CD4-positive, CD25-positive, alpha-beta regulatory T cell (primary cell): ENCODE measurements at regions not wholly inside any gene's neighbourhood (a gene's known extent, or its start where the extent isn't known, plus 50 kb on each side); places are given as distances from the start of the nearest gene placed in this dataset.

Source experiments
- ATAC-seq, 2 donors: fragments of 150-1000 bp; cut with Tn5 transposase; one replicate each; pipeline ENCODE4 v1.10.0; 2021; ENCODE audit warnings: low read depth in 2 of 2, moderate number of reproducible peaks in 2 of 2, moderate library complexity in 1 of 2
- DNase-seq, 3 donors: peaks; one replicate each; pipeline versions ENCODE4 v3.0.0 to v3.0.0-alpha.2; 2012 to 2022; ENCODE audit warnings: mixed read lengths in 1 of 3
- H3K27ac ChIP-seq: one replicate; pipeline ENCODE4 v1.7.0; 2013; ENCODE audit warnings: mild to moderate bottlenecking, low read length; ENCODE audit not compliant: insufficient read depth, poor library complexity, severe bottlenecking
- H3K27me3 ChIP-seq: one replicate; pipeline ENCODE4 v1.7.0; 2013; ENCODE audit warnings: low read length; ENCODE audit not compliant: control insufficient read depth, insufficient read depth
- H3K36me3 ChIP-seq: one replicate; pipeline ENCODE4 v1.7.0; 2013; ENCODE audit warnings: mild to moderate bottlenecking, low read length, moderate library complexity; ENCODE audit not compliant: control insufficient read depth, insufficient read depth
- H3K4me1 ChIP-seq: 2 replicates; pipeline ENCODE4 v1.7.0; 2013; ENCODE audit warnings: mild to moderate bottlenecking, low read length; ENCODE audit not compliant: insufficient read depth, control insufficient read depth, poor library complexity, severe bottlenecking
- H3K4me3 ChIP-seq: one replicate; pipeline ENCODE4 v1.7.0; 2013; ENCODE audit warnings: low read depth, mild to moderate bottlenecking, low read length, moderate library complexity
- H3K9me3 ChIP-seq, 2 experiments: 1 replicate in 1 of 2; 2 replicates in 1 of 2; pipeline ENCODE4 v1.7.0; 2013; ENCODE audit warnings: low read length in 2 of 2, mild to moderate bottlenecking in 1 of 2, moderate library complexity in 1 of 2; ENCODE audit not compliant: control insufficient read depth in 2 of 2
- H3K27ac Mint-ChIP-seq, 3 donors: one replicate each; pipeline ENCODE4 v1.8.0; 2020 to 2022; ENCODE audit warnings: mild to moderate bottlenecking in 3 of 3, mixed read lengths in 3 of 3, moderate library complexity in 2 of 3
- H3K27me3 Mint-ChIP-seq: one replicate; pipeline ENCODE4 v1.8.0; 2022; ENCODE audit warnings: mild to moderate bottlenecking, mixed read lengths
- H3K36me3 Mint-ChIP-seq: one replicate; pipeline ENCODE4 v1.8.0; 2020; ENCODE audit warnings: mixed read lengths
- H3K4me1 Mint-ChIP-seq, 4 donors: one replicate each; pipeline ENCODE4 v1.8.0; 2020 to 2022; ENCODE audit warnings: mixed read lengths in 4 of 4, mild to moderate bottlenecking in 1 of 4
- H3K4me3 Mint-ChIP-seq, 4 donors: one replicate each; pipeline ENCODE4 v1.8.0; 2020 to 2022; ENCODE audit warnings: mild to moderate bottlenecking in 4 of 4, mixed read lengths in 4 of 4, moderate library complexity in 3 of 4
- H3K9me3 Mint-ChIP-seq, 7 donors: one replicate each; pipeline ENCODE4 v1.8.0; 2020 to 2022; ENCODE audit warnings: mixed read lengths in 7 of 7, mild to moderate bottlenecking in 3 of 7, moderate library complexity in 2 of 7

DNA sequence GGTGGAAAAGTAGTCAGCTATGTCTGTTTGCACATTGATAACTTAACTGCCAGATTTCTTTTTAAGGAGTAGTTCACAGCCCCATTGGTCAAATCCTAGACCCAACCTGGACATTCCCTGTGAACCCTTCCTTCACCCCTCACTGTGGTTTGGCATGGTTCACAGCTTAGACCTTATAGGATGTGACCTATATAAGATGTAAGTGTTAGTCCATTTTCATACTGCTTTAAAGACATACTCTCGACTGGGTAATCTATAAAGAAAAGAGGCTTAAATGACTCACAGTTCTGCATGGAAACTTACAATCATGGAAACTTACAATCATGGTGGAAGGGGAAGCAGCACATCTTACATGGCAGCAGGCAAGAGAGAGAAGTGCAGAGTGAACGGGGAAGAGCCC, 1066.2 kb downstream of the TTLL7 start:
- Mint-ChIP-seq H3K36me3 (no peaks in the 10 kb centered on the region), H3K27ac (peak overlapping the region in 1 of 3 donors; percentile 15), H3K4me3 (no peak overlapping the region), H3K9me3 (peaks cover 0 to 7% (median 1%) of the 10 kb centered on the region in 7 donors), H3K4me1 (no peaks in the 10 kb centered on the region), H3K27me3 (no peaks in the 10 kb centered on the region)
- no peak overlapping the region for H3K27ac ChIP-seq
- no peaks in the 10 kb centered on the region for H3K27me3 ChIP-seq
- H3K4me3 ChIP-seq = no peak overlapping the region
- no peaks in the 10 kb centered on the region for H3K4me1 ChIP-seq
- ATAC-seq (no peak), DNase-seq (no peak)
- H3K36me3 ChIP-seq = no peaks in the 10 kb centered on the region
- no peaks in the 10 kb centered on the region for H3K9me3 ChIP-seq

DNA sequence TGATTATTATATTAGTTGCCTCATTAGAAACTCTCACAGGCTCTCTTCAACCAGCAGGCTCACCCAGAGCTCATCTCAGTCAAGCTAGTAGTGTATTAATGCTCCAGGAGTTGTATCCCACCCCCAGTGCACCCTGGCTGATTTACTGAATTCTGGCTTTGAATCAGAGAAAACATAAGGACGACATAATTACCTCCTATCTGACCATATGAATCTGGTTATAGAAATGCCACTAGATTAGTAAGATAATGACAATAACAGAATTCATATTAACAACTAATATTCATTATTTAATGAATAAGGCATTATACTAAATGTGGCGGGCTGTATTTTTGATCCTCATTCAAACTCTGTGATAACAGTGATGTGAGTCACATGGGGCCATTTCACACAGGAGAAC, 1066.7 kb downstream of the TTLL7 start:
- no peak overlapping the region for H3K27ac Mint-ChIP-seq
- Histone ChIP-seq H3K27me3 (no peaks in the 10 kb centered on the region), H3K4me1 (no peaks in the 10 kb centered on the region), H3K36me3 (no peaks in the 10 kb centered on the region), H3K4me3 (no peak overlapping the region), H3K9me3 (no peaks in the 10 kb centered on the region), H3K27ac (no peak overlapping the region)
- H3K4me3 Mint-ChIP-seq = no peak overlapping the region
- DNase-seq (no peak), ATAC-seq (no peak)
- no peaks in the 10 kb centered on the region for H3K4me1 Mint-ChIP-seq
- no peaks in the 10 kb centered on the region for H3K27me3 Mint-ChIP-seq
- no peaks in the 10 kb centered on the region for H3K36me3 Mint-ChIP-seq
- H3K9me3 Mint-ChIP-seq = peaks cover 0 to 7% (median 1%) of the 10 kb centered on the region in 7 donors

DNA sequence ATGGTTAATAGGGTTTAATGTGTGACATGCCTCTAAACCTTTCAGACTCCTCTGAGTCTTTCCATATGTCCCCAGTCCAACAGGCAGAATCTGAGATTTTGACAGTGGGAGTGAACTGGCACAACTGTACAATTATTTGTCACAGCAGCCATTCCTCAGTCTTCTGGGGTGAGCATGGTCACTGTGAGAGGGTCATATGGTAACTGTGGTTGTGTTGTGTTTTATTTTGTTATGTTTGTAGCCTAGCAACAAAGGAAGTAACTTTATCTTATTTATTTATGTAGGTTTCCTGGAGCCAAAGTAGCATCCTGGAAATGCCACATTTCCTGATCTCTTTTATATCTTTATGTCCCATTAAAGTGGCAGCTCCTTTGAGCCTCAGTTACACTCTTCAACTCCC, 1067.9 kb downstream of the TTLL7 start:
- no peaks in the 10 kb centered on the region for H3K36me3 Mint-ChIP-seq
- DNase-seq = no peak
- Histone ChIP-seq H3K4me1 (no peaks in the 10 kb centered on the region), H3K27ac (no peak overlapping the region), H3K27me3 (no peaks in the 10 kb centered on the region), H3K36me3 (no peaks in the 10 kb centered on the region), H3K9me3 (no peaks in the 10 kb centered on the region), H3K4me3 (no peak overlapping the region)
- H3K27ac Mint-ChIP-seq = no peak overlapping the region
- H3K9me3 Mint-ChIP-seq = peaks cover 0 to 5% (median 1%) of the 10 kb centered on the region in 7 donors
- no peaks in the 10 kb centered on the region for H3K4me1 Mint-ChIP-seq
- H3K27me3 Mint-ChIP-seq = no peaks in the 10 kb centered on the region
- no peak overlapping the region for H3K4me3 Mint-ChIP-seq
- ATAC-seq = no peak

- no peaks in the 10 kb centered on the region for H3K36me3 ChIP-seq
- Mint-ChIP-seq H3K36me3 (no peaks in the 10 kb centered on the region), H3K4me3 (no peak overlapping the region), H3K27me3 (no peaks in the 10 kb centered on the region), H3K4me1 (no peaks in the 10 kb centered on the region), H3K27ac (no peak overlapping the region), H3K9me3 (peaks cover 0 to 6% (median 3%) of the 10 kb centered on the region in 7 donors)
- H3K27me3 ChIP-seq = no peaks in the 10 kb centered on the region
- H3K27ac ChIP-seq = no peak overlapping the region
- ATAC-seq (no peak), DNase-seq (no peak)
- H3K4me3 ChIP-seq = no peak overlapping the region
- no peaks in the 10 kb centered on the region for H3K9me3 ChIP-seq
- H3K4me1 ChIP-seq = no peaks in the 10 kb centered on the region
These were observed 1071.2 kb downstream of the TTLL7 start for GRCh38 chr1:82927753-82928152.

DNA sequence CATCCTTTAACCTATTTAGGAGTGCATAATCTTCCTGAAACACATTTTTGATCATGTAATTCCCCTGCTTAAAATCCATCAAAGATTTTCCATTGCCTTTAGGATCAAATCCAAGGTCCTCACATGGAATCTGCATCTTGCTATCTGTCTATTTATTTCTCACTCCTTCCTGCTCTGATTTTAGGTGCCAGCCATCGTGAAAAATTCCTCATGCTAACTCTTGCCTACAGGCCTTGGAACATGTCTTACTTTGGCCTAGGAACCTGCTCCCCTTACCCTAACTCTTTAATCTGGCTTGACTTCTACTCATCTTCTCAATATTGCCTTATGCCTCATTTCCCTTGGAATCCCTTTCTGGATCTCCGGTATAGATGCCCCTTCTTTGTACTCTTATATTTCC, 1074.3 kb downstream of the TTLL7 start:
- H3K9me3 Mint-ChIP-seq = peaks cover 0 to 5% (median 3%) of the 10 kb centered on the region in 7 donors
- no peaks in the 10 kb centered on the region for H3K27me3 Mint-ChIP-seq
- no peaks in the 10 kb centered on the region for H3K9me3 ChIP-seq
- DNase-seq (no peak), ATAC-seq (no peak)
- H3K4me1 ChIP-seq = no peaks in the 10 kb centered on the region
- H3K27ac ChIP-seq = no peak overlapping the region
- H3K4me1 Mint-ChIP-seq = no peaks in the 10 kb centered on the region
- no peak overlapping the region for H3K4me3 Mint-ChIP-seq
- no peak overlapping the region for H3K4me3 ChIP-seq
- H3K27me3 ChIP-seq = no peaks in the 10 kb centered on the region
- H3K27ac Mint-ChIP-seq = no peak overlapping the region
- H3K36me3 Mint-ChIP-seq = no peaks in the 10 kb centered on the region
- no peaks in the 10 kb centered on the region for H3K36me3 ChIP-seq

- Mint-ChIP-seq H3K4me1 (no peaks in the 10 kb centered on the region), H3K27ac (no peak overlapping the region), H3K36me3 (no peaks in the 10 kb centered on the region), H3K4me3 (no peak overlapping the region), H3K9me3 (peaks cover 0 to 5% (median 3%) of the 10 kb centered on the region in 7 donors), H3K27me3 (no peaks in the 10 kb centered on the region)
- H3K27me3 ChIP-seq = no peaks in the 10 kb centered on the region
- no peaks in the 10 kb centered on the region for H3K4me1 ChIP-seq
- H3K27ac ChIP-seq = no peak overlapping the region
- no peak overlapping the region for H3K4me3 ChIP-seq
- no peak for DNase-seq
- H3K36me3 ChIP-seq = no peaks in the 10 kb centered on the region
- no peaks in the 10 kb centered on the region for H3K9me3 ChIP-seq
- ATAC-seq = no peak
These were observed 1075.0 kb downstream of the TTLL7 start for GRCh38 chr1:82923931-82924330.

GRCh38 chr1:82921759-82922158, 1077.2 kb downstream of the TTLL7 start:
- Histone ChIP-seq H3K27me3 (no peaks in the 10 kb centered on the region), H3K4me3 (no peak overlapping the region), H3K9me3 (no peaks in the 10 kb centered on the region), H3K27ac (no peak overlapping the region), H3K36me3 (no peaks in the 10 kb centered on the region), H3K4me1 (no peaks in the 10 kb centered on the region)
- H3K27me3 Mint-ChIP-seq = no peaks in the 10 kb centered on the region
- H3K36me3 Mint-ChIP-seq = no peaks in the 10 kb centered on the region
- DNase-seq (no peak), ATAC-seq (no peak)
- no peaks in the 10 kb centered on the region for H3K4me1 Mint-ChIP-seq
- H3K27ac Mint-ChIP-seq = no peak overlapping the region
- peaks cover 0 to 5% (median 0%) of the 10 kb centered on the region in 7 donors for H3K9me3 Mint-ChIP-seq
- H3K4me3 Mint-ChIP-seq = no peak overlapping the region

GRCh38 chr1:82920418-82921248, 1078.3 kb downstream of the TTLL7 start:
- no peak overlapping the region for H3K4me3 ChIP-seq
- ATAC-seq (no peak), DNase-seq (no peak)
- Mint-ChIP-seq H3K4me3 (no peak overlapping the region), H3K9me3 (peaks cover 0 to 5% (median 0%) of the 10 kb centered on the region in 7 donors), H3K27ac (no peak overlapping the region), H3K27me3 (no peaks in the 10 kb centered on the region), H3K4me1 (no peaks in the 10 kb centered on the region), H3K36me3 (no peaks in the 10 kb centered on the region)
- no peaks in the 10 kb centered on the region for H3K27me3 ChIP-seq
- H3K4me1 ChIP-seq = no peaks in the 10 kb centered on the region
- no peaks in the 10 kb centered on the region for H3K9me3 ChIP-seq
- H3K27ac ChIP-seq = no peak overlapping the region
- H3K36me3 ChIP-seq = no peaks in the 10 kb centered on the region
